Stomach (tissue), 8 donors: ENCODE measurements at regions not wholly inside any gene's neighbourhood (a gene's known extent, or its start where the extent isn't known, plus 50 kb on each side); places are given as distances from the start of the nearest gene placed in this dataset.
A peak's percentile ranks its signal among the peaks of the same experiment; 100 is the strongest.

Experiments
- DNase-seq, 2 donors: peaks; one replicate each; pipeline versions ENCODE4 v3.0.0 to v3.0.0-alpha.2; 2013 to 2019
- H3K27ac ChIP-seq, 5 donors: fragments of 200-600 bp in 4 of 5; sonication (generic) in 4 of 5; one replicate each; pipeline ENCODE4 v1.5.1; 2013 to 2019; ENCODE audit warnings: mild to moderate bottlenecking in 1 of 5, moderate library complexity in 1 of 5
- H3K27me3 ChIP-seq, 3 donors: fragments of 200-600 bp; sonication (generic); one replicate each; pipeline ENCODE4 v1.5.1; 2017 to 2019; ENCODE audit warnings: mixed run types in 1 of 3
- H3K36me3 ChIP-seq, 4 donors: fragments of 200-600 bp; sonication (generic); 1 replicate in 3 of 4; 2 replicates in 1 of 4; pipeline ENCODE4 v1.5.1; 2016 to 2019
- H3K4me1 ChIP-seq, 4 donors: fragments of 200-600 bp; sonication (generic); one replicate each; pipeline ENCODE4 v1.5.1; 2016 to 2019
- H3K4me3 ChIP-seq, 4 donors: fragments of 200-600 bp; sonication (generic) in 3 of 4; one replicate each; pipeline ENCODE4 v1.5.1; 2016 to 2019; ENCODE audit warnings: mild to moderate bottlenecking in 1 of 4
- H3K9me3 ChIP-seq, 4 donors: fragments of 200-600 bp; sonication (generic); one replicate each; pipeline ENCODE4 v1.5.1; 2016 to 2019
- CTCF ChIP-seq, 7 experiments: fragments of 450-650 bp in 4 of 7; fragments of 200-600 bp in 3 of 7; sonication (generic) in 3 of 7; IDR thresholded peaks; one replicate each; pipeline ENCODE4 v1.5.1; 2016 to 2019; ENCODE audit warnings: antibody characterized with exemption in 7 of 7, control low read depth in 2 of 7, mild to moderate bottlenecking in 1 of 7
- EP300 ChIP-seq: sonication (generic); formaldehyde crosslinking; IDR thresholded peaks from one replicate; pipeline ENCODE4 v1.6.1; 2017; ENCODE audit warnings: antibody characterized with exemption
- POLR2A ChIP-seq, 4 donors: fragments of 450-650 bp; IDR thresholded peaks; one replicate each; pipeline ENCODE4 v1.6.1; 2016; ENCODE audit warnings: antibody characterized with exemption in 4 of 4, control low read depth in 2 of 4, mild to moderate bottlenecking in 1 of 4, moderate library complexity in 1 of 4
- POLR2AphosphoS5 ChIP-seq, 3 donors: sonication (generic); formaldehyde crosslinking; IDR thresholded peaks; one replicate each; pipeline ENCODE4 v1.6.1; 2016; ENCODE audit warnings: antibody characterized with exemption in 3 of 3
- WGBS, 5 donors: extraction: QIAGEN DNeasy Blood & Tissue Kit in 3 of 5; methylation state at CpG; one replicate each; pipeline versions ENCODE4 v1.1.5 to v1.1.7; 2013 to 2018; 5-methylcytosine and 5-hydroxymethylcytosine counted together
- intact Hi-C: fragments of 100-400 bp; cut with DNase I; formaldehyde crosslinking; loops from one replicate; pipeline ENCODE4 v1.15.1; 2023; ENCODE audit warnings: low total_unique reads
- donor health status: healthy with polysubstance abuse.
- donor health status: Bipolar disorder and iron deficiency.
- donor health status: healthy.

DNA sequence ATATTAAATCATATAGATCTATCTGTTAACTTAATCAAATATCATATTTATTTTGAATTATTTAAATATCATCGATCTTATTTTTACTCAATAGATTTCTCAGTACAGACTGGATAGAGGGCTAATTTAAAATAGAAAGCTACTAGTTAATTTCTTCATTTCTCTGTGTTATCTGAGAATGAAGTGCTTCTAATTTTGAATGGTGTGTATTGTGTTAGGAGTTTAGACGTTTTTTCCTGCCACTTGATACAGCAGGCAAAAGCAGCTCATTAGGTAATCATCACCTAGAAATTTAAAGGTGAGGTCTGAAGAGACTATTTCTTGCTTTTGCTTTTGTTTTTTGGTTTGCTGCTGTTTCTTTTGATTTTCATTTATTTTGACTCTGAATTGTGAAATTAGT is 948.8 kb upstream of the TENM3 start:
- WGBS, 5 donors = 52 to 63% (median 61%) methylated on average over 2 of the region's 2 CpGs
- H3K27ac ChIP-seq = no peak overlapping the region
- H3K36me3 ChIP-seq = no peaks in the 10 kb centered on the region
- no peak overlapping the region for H3K4me3 ChIP-seq
- intact Hi-C loops = no loop called here
- no peaks in the 10 kb centered on the region for H3K27me3 ChIP-seq
- no peak for DNase-seq
- H3K9me3 ChIP-seq = peaks cover 0 to 5% (median 0%) of the 10 kb centered on the region in 4 donors
- H3K4me1 ChIP-seq = no peaks in the 10 kb centered on the region
- TF ChIP-seq POLR2AphosphoS5 (IDR thresholded peaks at IDR 0.05) = no peak
- TF ChIP-seq POLR2A (IDR thresholded peaks at IDR 0.05) = no peak

DNA sequence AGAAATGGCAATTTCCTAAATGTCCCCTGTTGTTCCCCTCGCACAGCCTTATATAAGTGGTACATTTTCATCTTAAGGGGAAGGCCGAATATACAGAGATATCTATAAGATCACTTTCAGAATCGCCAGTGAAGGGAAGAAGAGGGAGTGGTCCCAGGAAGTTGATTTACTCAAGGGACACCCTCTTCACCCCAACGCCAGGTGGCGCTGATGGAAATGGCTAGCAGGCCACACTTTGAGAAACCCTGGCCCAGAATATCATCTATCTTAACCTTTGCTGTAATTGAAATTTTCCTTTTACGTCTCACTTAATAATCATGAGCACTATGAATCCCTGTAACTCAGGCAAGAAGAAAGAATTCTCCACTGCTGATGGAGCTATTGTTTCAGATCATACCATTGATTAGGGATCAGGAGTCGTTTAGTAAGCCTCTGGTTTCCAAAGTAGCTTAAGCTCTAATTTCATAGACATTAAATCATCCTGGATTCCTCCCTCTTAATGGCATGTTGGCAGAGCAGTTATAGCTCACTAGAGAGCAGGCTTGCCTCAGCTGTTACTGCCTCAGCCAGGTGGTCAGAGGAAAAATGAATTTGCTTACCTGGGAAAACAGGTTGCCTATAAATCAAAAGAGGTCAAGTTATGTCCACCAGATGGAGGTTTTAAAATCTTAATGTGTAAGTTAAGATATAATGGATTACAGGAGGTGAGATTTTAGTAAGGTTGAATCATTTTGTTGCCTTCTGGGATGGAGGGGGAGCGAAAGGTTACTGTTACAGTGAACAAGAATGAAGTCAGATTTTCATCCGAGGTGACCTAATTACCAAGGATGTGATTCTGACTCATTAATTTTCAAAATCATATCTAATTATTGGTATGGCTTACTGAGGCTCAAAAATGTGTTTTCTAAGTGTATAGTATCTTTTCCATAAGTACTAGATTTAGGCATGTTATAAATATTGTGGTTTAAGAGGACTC is 941.2 kb upstream of the TENM3 start:
- intact Hi-C loops = no loop called here
- 43 to 49% (median 46%) methylated on average over 9 of the region's 9 CpGs for WGBS, 5 donors
- Histone ChIP-seq H3K36me3 (no peaks in the 10 kb centered on the region), H3K4me3 (no peak overlapping the region), H3K9me3 (peaks cover 0 to 5% (median 0%) of the 10 kb centered on the region in 4 donors), H3K27me3 (no peaks in the 10 kb centered on the region), H3K4me1 (no peaks in the 10 kb centered on the region), H3K27ac (no peak overlapping the region)
- TF ChIP-seq CTCF (IDR thresholded peaks at IDR 0.05) (peak in 3 of 7 experiments; percentile 40 to 53 (median 41)), POLR2AphosphoS5 (IDR thresholded peaks at IDR 0.05) (no peak)
- DNase-seq = peak; percentile 52 to 59

DNA sequence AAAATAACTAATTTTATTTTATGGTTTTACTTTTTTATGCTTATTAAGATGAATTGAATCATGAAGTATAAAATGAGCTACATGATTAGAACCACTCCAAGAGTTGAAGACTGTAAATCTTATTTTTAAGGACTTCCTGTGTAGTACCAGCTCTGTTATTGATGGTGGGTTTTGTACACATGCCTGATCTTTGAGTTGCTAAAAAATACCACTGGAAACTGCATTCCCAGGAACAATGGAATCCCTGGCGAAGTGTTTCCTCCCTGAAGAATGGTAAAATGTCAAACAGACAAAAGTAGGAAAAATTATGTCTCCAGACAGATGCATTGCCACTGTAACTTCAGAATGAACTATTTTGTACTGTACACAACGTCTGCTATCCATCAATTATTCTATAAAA is 935.4 kb upstream of the TENM3 start:
- WGBS, 5 donors = 38 to 53% (median 41%) methylated on average over 2 of the region's 2 CpGs
- H3K9me3 ChIP-seq = no peaks in the 10 kb centered on the region
- H3K27ac ChIP-seq = no peak overlapping the region
- H3K27me3 ChIP-seq = no peaks in the 10 kb centered on the region
- DNase-seq = no peak
- intact Hi-C loops = no loop called here
- no peak overlapping the region for H3K4me3 ChIP-seq
- H3K36me3 ChIP-seq = no peaks in the 10 kb centered on the region
- TF ChIP-seq POLR2AphosphoS5 (IDR thresholded peaks at IDR 0.05) (no peak), CTCF (IDR thresholded peaks at IDR 0.05) (no peak), POLR2A (IDR thresholded peaks at IDR 0.05) (no peak), EP300 (no peak)
- H3K4me1 ChIP-seq = no peaks in the 10 kb centered on the region

DNA sequence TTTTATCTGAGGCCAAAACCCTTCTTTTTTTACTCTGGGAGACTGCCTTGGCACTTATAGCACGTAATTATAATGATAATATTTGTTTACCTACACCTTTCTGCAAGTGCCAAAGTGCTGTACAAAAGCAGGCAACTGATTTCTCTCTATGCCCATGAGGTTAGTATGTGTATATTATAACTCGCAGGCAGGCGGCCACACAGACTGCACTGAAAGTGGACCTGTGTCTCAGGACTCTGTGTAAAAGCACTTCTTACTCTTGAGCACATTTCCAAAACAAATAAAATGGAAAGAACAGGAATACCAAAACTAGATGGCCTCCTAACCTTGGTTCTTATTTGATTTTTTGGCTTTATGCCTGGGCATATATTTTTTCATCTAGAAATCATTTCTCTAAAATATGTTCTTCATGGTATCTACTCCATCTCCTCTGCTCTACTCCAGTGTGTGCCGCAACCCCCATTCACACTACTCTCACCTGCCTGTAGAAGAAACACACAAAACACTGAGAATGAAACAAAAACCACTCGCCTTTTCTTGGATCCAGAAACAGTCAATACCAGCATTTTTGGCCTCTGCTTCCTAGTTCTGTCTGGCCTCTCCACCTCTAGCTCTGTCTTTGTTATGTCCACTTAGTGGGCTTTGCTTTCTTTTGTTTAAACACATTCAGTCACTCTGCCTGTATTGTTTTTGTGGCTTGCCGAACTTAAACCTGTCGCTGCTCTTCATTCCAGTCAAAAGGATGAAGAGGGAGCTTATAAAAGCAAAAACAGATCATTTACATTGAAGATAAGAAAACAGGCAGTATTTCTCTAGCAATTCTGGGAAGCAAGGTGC is 934.5 kb upstream of the TENM3 start:
- H3K4me1 ChIP-seq = no peaks in the 10 kb centered on the region
- no peak for TF ChIP-seq EP300
- TF ChIP-seq CTCF (IDR thresholded peaks at IDR 0.05) = peak in 1 of 7 experiments; percentile 4
- DNase-seq = peak; percentile 11 to 26
- no peaks in the 10 kb centered on the region for H3K27me3 ChIP-seq
- no peaks in the 10 kb centered on the region for H3K36me3 ChIP-seq
- H3K4me3 ChIP-seq = no peak overlapping the region
- no peaks in the 10 kb centered on the region for H3K9me3 ChIP-seq
- H3K27ac ChIP-seq = no peak overlapping the region
- 24 to 44% (median 24%) methylated on average over 7 of the region's 7 CpGs for WGBS, 5 donors
- intact Hi-C loops = no loop called here
